ENCODE measurements at regions not wholly inside any gene's neighbourhood (a gene's known extent, or its start where the extent isn't known, plus 50 kb on each side); places are given as distances from the start of the nearest gene placed in this dataset.
A peak's percentile ranks its signal among the peaks of the same experiment; 100 is the strongest.

- no peak for DNase-seq
Observed at GRCh38 chr6:166770216-166771116, 143.4 kb upstream of the RPS6KA2 start.

GRCh38 chr6:166769648-166770047 lies 142.6 kb upstream of the RPS6KA2 start:
- no peak for DNase-seq

- DNase-seq = no peak
Observed at GRCh38 chr6:166768761-166769160, 141.7 kb upstream of the RPS6KA2 start.

- DNase-seq = no peak
Observed at GRCh38 chr6:166767230-166767629, 140.2 kb upstream of the RPS6KA2 start.

- DNase-seq = no peak
Observed at GRCh38 chr6:166766769-166767168, 139.7 kb upstream of the RPS6KA2 start.

GRCh38 chr6:166765234-166765541 lies 138.1 kb upstream of the RPS6KA2 start:
- no peak for DNase-seq

GRCh38 chr6:166764473-166765233 lies 137.6 kb upstream of the RPS6KA2 start:
- DNase-seq = no peak

- no peak for DNase-seq
Observed at GRCh38 chr6:166763606-166764472, 136.8 kb upstream of the RPS6KA2 start.

- no peak for DNase-seq
Observed at GRCh38 chr6:166761801-166762200, 134.8 kb upstream of the RPS6KA2 start.

GRCh38 chr6:166760288-166760687 lies 133.2 kb upstream of the RPS6KA2 start:
- DNase-seq = peak; percentile 79

- no peak for DNase-seq
Observed at GRCh38 chr6:166758136-166758704, 131.2 kb upstream of the RPS6KA2 start.

GRCh38 chr6:166757232-166758135 lies 130.4 kb upstream of the RPS6KA2 start:
- DNase-seq = peak; percentile 19

- no peak for DNase-seq
Observed at GRCh38 chr6:166754218-166755030, 127.4 kb upstream of the RPS6KA2 start.

GRCh38 chr6:166752928-166753721 lies 126.1 kb upstream of the RPS6KA2 start:
- no peak for DNase-seq

- no peak for DNase-seq
Observed at GRCh38 chr6:166752097-166752496, 125.0 kb upstream of the RPS6KA2 start.

GRCh38 chr6:166751051-166751595 lies 124.1 kb upstream of the RPS6KA2 start:
- DNase-seq = peak; percentile 28

GRCh38 chr6:166750108-166750793 lies 123.2 kb upstream of the RPS6KA2 start:
- DNase-seq = no peak

GRCh38 chr6:166749666-166750065 lies 122.6 kb upstream of the RPS6KA2 start:
- no peak for DNase-seq

Data from CD4-positive, alpha-beta T cell treated with Interleukin-6 for 4 hours (primary cell).